Effector memory CD8-positive, alpha-beta T cell (primary cell): ENCODE measurements at regions not wholly inside any gene's neighbourhood (a gene's known extent, or its start where the extent isn't known, plus 50 kb on each side); places are given as distances from the start of the nearest gene placed in this dataset.

Source experiments
- ATAC-seq: fragments of 150-1000 bp; cut with Tn5 transposase; replicated peaks from 2 replicates; pipeline ENCODE4 v1.10.0; 2021; ENCODE audit warnings: mild to moderate bottlenecking, moderate library complexity
- DNase-seq, 3 experiments: peaks; one replicate each; pipeline ENCODE4 v3.0.0; 2021
- H3K27ac Mint-ChIP-seq, 2 donors: one replicate each; pipeline ENCODE4 v1.8.0; 2022; ENCODE audit warnings: mild to moderate bottlenecking in 2 of 2, mixed read lengths in 2 of 2, moderate library complexity in 2 of 2
- H3K27me3 Mint-ChIP-seq, 2 donors: one replicate each; pipeline ENCODE4 v1.8.0; 2022; ENCODE audit warnings: mixed read lengths in 2 of 2
- H3K36me3 Mint-ChIP-seq: one replicate; pipeline ENCODE4 v1.8.0; 2022; ENCODE audit warnings: mild to moderate bottlenecking, moderate library complexity, mixed read lengths; ENCODE audit not compliant: insufficient read depth
- H3K4me1 Mint-ChIP-seq, 2 donors: one replicate each; pipeline ENCODE4 v1.8.0; 2022; ENCODE audit warnings: low read depth in 2 of 2, mixed read lengths in 2 of 2
- H3K4me3 Mint-ChIP-seq, 2 donors: one replicate each; pipeline ENCODE4 v1.8.0; 2022; ENCODE audit warnings: mild to moderate bottlenecking in 2 of 2, mixed read lengths in 2 of 2, moderate library complexity in 2 of 2
- H3K9me3 Mint-ChIP-seq, 2 donors: one replicate each; pipeline ENCODE4 v1.8.0; 2022; ENCODE audit warnings: mixed read lengths in 2 of 2

- H3K27ac Mint-ChIP-seq, result no peak overlapping the region
- peaks cover 0 to 3% of the 10 kb centered on the region in 2 donors for H3K4me1 Mint-ChIP-seq
- H3K4me3 Mint-ChIP-seq, result no peak overlapping the region
- H3K27me3 Mint-ChIP-seq, result no peaks in the 10 kb centered on the region
- ATAC-seq (no peak), DNase-seq (no peak)
- H3K9me3 Mint-ChIP-seq, result peaks cover 2 to 7% of the 10 kb centered on the region in 2 donors
- H3K36me3 Mint-ChIP-seq, result no peaks in the 10 kb centered on the region
Observed at GRCh38 chr11:128206461-128206860, 380.9 kb downstream of the ETS1 start.

- Mint-ChIP-seq H3K4me3 (no peak overlapping the region), H3K4me1 (peaks cover 4 to 5% of the 10 kb centered on the region in 2 donors), H3K9me3 (peaks cover 2 to 7% of the 10 kb centered on the region in 2 donors), H3K36me3 (no peaks in the 10 kb centered on the region), H3K27me3 (no peaks in the 10 kb centered on the region), H3K27ac (no peak overlapping the region)
- DNase-seq, result no peak
- no peak for ATAC-seq
Observed at GRCh38 chr11:128205796-128206195, 381.6 kb downstream of the ETS1 start.

GRCh38 chr11:128204898-128205297 is 382.5 kb downstream of the ETS1 start:
- no peaks in the 10 kb centered on the region for H3K27me3 Mint-ChIP-seq
- H3K36me3 Mint-ChIP-seq, result no peaks in the 10 kb centered on the region
- no peak overlapping the region for H3K27ac Mint-ChIP-seq
- H3K4me1 Mint-ChIP-seq, result peaks cover 13 to 14% of the 10 kb centered on the region in 2 donors
- no peak overlapping the region for H3K4me3 Mint-ChIP-seq
- ATAC-seq (no peak), DNase-seq (no peak)
- H3K9me3 Mint-ChIP-seq, result peaks cover 2 to 7% of the 10 kb centered on the region in 2 donors

- Mint-ChIP-seq H3K27ac (no peak overlapping the region), H3K36me3 (no peaks in the 10 kb centered on the region), H3K27me3 (no peaks in the 10 kb centered on the region), H3K4me1 (peaks cover 14 to 25% of the 10 kb centered on the region in 2 donors), H3K4me3 (no peak overlapping the region), H3K9me3 (peaks cover 2 to 4% of the 10 kb centered on the region in 2 donors)
- no peak for DNase-seq
- ATAC-seq, result no peak
Observed at GRCh38 chr11:128201801-128202200, 385.6 kb downstream of the ETS1 start.

GRCh38 chr11:128201009-128201408 is 386.3 kb downstream of the ETS1 start:
- Mint-ChIP-seq H3K4me3 (peak overlapping the region in 1 of 2 donors; percentile 19), H3K36me3 (no peaks in the 10 kb centered on the region), H3K9me3 (no peaks in the 10 kb centered on the region), H3K27me3 (no peaks in the 10 kb centered on the region), H3K4me1 (peaks cover 14 to 33% of the 10 kb centered on the region in 2 donors), H3K27ac (no peak overlapping the region)
- DNase-seq (no peak), ATAC-seq (no peak)

- ATAC-seq, result peak; percentile 21
- Mint-ChIP-seq H3K9me3 (no peaks in the 10 kb centered on the region), H3K4me3 (peak overlapping the region in 1 of 2 donors; percentile 19), H3K27ac (peak overlapping the region in 1 of 2 donors; percentile 15), H3K4me1 (peaks cover 15 to 37% of the 10 kb centered on the region in 2 donors), H3K36me3 (no peaks in the 10 kb centered on the region), H3K27me3 (no peaks in the 10 kb centered on the region)
- no peak for DNase-seq
Observed at GRCh38 chr11:128200467-128200866, 386.9 kb downstream of the ETS1 start.

GRCh38 chr11:128198216-128198772 is 389.1 kb downstream of the ETS1 start:
- H3K4me3 Mint-ChIP-seq, result no peak overlapping the region
- H3K36me3 Mint-ChIP-seq, result peaks cover 3% of the 10 kb centered on the region
- peaks cover 27 to 57% of the 10 kb centered on the region in 2 donors for H3K4me1 Mint-ChIP-seq
- ATAC-seq, result no peak
- no peak overlapping the region for H3K27ac Mint-ChIP-seq
- no peaks in the 10 kb centered on the region for H3K9me3 Mint-ChIP-seq
- no peak for DNase-seq
- H3K27me3 Mint-ChIP-seq, result no peaks in the 10 kb centered on the region

- no peak for ATAC-seq
- Mint-ChIP-seq H3K27me3 (no peaks in the 10 kb centered on the region), H3K36me3 (peaks cover 3% of the 10 kb centered on the region), H3K4me3 (no peak overlapping the region), H3K4me1 (peaks cover 25 to 69% of the 10 kb centered on the region in 2 donors), H3K27ac (no peak overlapping the region), H3K9me3 (no peaks in the 10 kb centered on the region)
- no peak for DNase-seq
Observed at GRCh38 chr11:128196235-128196634, 391.1 kb downstream of the ETS1 start.

- H3K36me3 Mint-ChIP-seq, result peaks cover 3% of the 10 kb centered on the region
- ATAC-seq (no peak), DNase-seq (no peak)
- H3K27me3 Mint-ChIP-seq, result no peaks in the 10 kb centered on the region
- no peaks in the 10 kb centered on the region for H3K9me3 Mint-ChIP-seq
- H3K27ac Mint-ChIP-seq, result peak overlapping the region; percentile 4 to 81
- peaks cover 23 to 69% of the 10 kb centered on the region in 2 donors for H3K4me1 Mint-ChIP-seq
- H3K4me3 Mint-ChIP-seq, result no peak overlapping the region
Observed at GRCh38 chr11:128195756-128196155, 391.6 kb downstream of the ETS1 start.

- Mint-ChIP-seq H3K36me3 (peaks cover 6% of the 10 kb centered on the region), H3K27ac (peak overlapping the region; percentile 4 to 81), H3K27me3 (no peaks in the 10 kb centered on the region), H3K4me3 (peak overlapping the region; percentile 4 to 32), H3K9me3 (no peaks in the 10 kb centered on the region), H3K4me1 (peaks cover 23 to 69% of the 10 kb centered on the region in 2 donors)
- peak; percentile 21 to 32 (median 29) for DNase-seq
- ATAC-seq, result peak; percentile 79
Observed at GRCh38 chr11:128195057-128195751, 392.2 kb downstream of the ETS1 start.

- ATAC-seq, result no peak
- Mint-ChIP-seq H3K4me3 (peak overlapping the region in 1 of 2 donors; percentile 39), H3K27me3 (no peaks in the 10 kb centered on the region), H3K27ac (peak overlapping the region; percentile 4 to 81), H3K9me3 (no peaks in the 10 kb centered on the region), H3K36me3 (peaks cover 8% of the 10 kb centered on the region), H3K4me1 (peaks cover 25 to 68% of the 10 kb centered on the region in 2 donors)
- DNase-seq, result no peak
Observed at GRCh38 chr11:128194216-128194615, 393.1 kb downstream of the ETS1 start.

GRCh38 chr11:128193615-128194014 is 393.7 kb downstream of the ETS1 start:
- H3K36me3 Mint-ChIP-seq, result peaks cover 8% of the 10 kb centered on the region
- DNase-seq (no peak), ATAC-seq (no peak)
- peak overlapping the region in 1 of 2 donors; percentile 81 for H3K27ac Mint-ChIP-seq
- H3K4me3 Mint-ChIP-seq, result peak overlapping the region in 1 of 2 donors; percentile 39
- H3K9me3 Mint-ChIP-seq, result no peaks in the 10 kb centered on the region
- H3K27me3 Mint-ChIP-seq, result no peaks in the 10 kb centered on the region
- peaks cover 25 to 68% of the 10 kb centered on the region in 2 donors for H3K4me1 Mint-ChIP-seq

- Mint-ChIP-seq H3K4me1 (peaks cover 29 to 68% of the 10 kb centered on the region in 2 donors), H3K9me3 (no peaks in the 10 kb centered on the region), H3K27ac (peak overlapping the region; percentile 89 to 92), H3K4me3 (peak overlapping the region; percentile 66 to 74), H3K27me3 (no peaks in the 10 kb centered on the region), H3K36me3 (peaks cover 8% of the 10 kb centered on the region)
- ATAC-seq, result peak; percentile 84
- DNase-seq, result peak; percentile 28 to 57 (median 42)
Observed at GRCh38 chr11:128190312-128190711, 397.0 kb downstream of the ETS1 start.

GRCh38 chr11:128189823-128190222 is 397.5 kb downstream of the ETS1 start:
- Mint-ChIP-seq H3K27ac (peak overlapping the region; percentile 89 to 92), H3K27me3 (no peaks in the 10 kb centered on the region), H3K9me3 (peaks cover 0 to 1% of the 10 kb centered on the region in 2 donors), H3K4me1 (peaks cover 27 to 63% of the 10 kb centered on the region in 2 donors), H3K4me3 (peak overlapping the region; percentile 66 to 74), H3K36me3 (peaks cover 5% of the 10 kb centered on the region)
- peak in 1 of 3 experiments; percentile 11 for DNase-seq
- peak; percentile 17 for ATAC-seq
